ENCODE measurements at regions not wholly inside any gene's neighbourhood (a gene's known extent, or its start where the extent isn't known, plus 50 kb on each side); places are given as distances from the start of the nearest gene placed in this dataset.
"Not testable (repeated sequence)": the region's sequence is repeated elsewhere in the genome, so short reads cannot be mapped to it uniquely, and the experiment has no call there.

DNA sequence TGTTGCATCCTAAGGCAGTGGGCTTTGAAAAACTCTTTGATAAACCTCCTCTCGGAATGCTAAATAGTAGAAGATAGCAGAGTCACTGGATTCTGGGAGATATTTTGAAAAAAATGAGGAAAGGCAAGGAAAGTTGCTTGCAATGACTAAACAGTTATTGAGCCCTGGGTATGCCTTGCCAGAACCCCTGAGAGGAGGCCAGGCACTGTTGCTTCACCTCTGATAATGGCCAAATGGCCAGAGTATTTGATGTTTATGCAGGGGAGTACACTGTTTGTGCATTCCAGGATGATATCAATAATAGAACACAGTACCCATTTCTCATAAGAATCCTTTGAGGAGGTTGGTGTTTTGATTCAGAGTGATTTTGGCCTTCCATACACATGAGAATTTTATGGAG is 935.1 kb upstream of the WWC1 start:
- DNase-seq: no peak

- DNase-seq: no peak
These were observed 932.5 kb upstream of the WWC1 start for GRCh38 chr5:167358868-167359492.

DNA sequence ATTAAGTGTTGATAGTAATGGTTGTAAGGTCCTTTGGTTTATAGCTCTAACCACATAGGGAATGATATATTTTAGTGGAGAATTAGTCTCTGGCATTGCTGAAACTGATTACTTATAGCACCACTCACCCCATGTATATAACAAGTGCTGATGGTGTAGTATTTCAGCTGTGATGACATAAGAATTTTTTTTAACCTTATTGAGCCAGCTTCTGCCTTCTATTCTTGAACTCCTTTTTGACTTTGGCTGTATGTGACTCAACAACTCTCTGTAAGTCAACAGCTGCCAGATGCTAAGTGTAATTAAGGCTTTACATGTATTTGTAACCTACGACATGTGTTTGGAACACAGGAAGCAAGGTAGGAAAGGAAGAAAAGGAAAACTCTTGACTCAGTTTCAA is 929.6 kb upstream of the WWC1 start:
- no peak for DNase-seq

- DNase-seq: no peak
These were observed 928.4 kb upstream of the WWC1 start for GRCh38 chr5:167363065-167363464.

DNA sequence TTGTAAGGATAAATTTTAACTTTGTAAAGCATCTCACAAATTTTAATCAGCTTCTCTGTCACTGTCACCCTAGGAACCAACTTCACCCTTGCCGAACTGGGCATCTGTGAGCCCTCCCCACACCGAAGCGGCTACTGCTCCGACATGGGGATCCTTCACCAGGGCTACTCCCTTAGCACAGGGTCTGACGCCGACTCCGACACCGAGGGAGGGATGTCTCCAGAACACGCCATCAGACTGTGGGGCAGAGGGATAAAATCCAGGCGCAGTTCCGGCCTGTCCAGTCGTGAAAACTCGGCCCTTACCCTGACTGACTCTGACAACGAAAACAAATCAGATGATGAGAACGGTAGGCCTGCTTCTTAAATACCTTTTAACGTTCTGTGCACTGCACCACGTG is 916.3 kb upstream of the WWC1 start:
- no peak for DNase-seq

DNA sequence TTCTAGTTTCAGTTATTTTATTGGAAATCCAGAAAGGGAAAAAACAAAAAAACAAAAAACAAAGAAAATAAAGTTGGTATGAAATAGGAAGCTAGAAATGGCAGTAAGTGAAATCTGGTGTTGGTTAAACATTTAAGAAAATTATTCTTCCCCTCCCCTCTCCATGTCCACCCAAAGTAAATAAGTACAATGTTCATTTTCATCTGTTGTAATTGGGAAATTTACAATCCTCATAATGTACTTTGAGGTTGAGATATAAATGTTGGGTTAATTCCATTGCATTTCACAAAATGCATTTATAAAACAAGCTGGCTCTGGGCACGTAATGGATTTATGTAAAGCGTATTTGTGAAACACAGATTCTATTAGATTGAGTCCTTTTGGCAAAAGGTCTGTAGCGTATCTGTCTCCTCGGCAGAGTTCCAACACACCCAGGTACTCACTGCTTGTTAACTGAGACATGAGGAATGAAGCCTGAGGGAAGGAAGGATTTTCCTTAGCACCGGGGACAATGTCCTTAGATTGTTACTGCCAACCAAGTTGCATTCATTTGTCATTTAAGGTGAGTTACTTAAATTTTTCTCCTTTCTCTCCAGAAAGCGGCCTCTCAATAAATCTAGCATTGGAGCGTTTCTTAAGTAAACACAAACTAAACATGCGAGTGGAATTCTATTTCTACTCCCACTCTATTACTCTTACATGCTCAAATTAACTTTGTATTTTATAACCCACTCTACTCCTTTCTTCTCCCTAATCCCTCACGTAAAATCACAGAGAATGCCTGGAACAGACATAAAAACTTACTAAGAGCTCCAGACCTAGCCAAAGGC is 912.3 kb upstream of the WWC1 start:
- DNase-seq: no peak

- DNase-seq: no peak
These were observed 910.0 kb upstream of the WWC1 start for GRCh38 chr5:167381457-167381856.

GRCh38 chr5:167389537-167389936 is 901.9 kb upstream of the WWC1 start:
- DNase-seq: no peak

GRCh38 chr5:167391286-167391685 is 900.2 kb upstream of the WWC1 start:
- not testable (repeated sequence) for DNase-seq

DNA sequence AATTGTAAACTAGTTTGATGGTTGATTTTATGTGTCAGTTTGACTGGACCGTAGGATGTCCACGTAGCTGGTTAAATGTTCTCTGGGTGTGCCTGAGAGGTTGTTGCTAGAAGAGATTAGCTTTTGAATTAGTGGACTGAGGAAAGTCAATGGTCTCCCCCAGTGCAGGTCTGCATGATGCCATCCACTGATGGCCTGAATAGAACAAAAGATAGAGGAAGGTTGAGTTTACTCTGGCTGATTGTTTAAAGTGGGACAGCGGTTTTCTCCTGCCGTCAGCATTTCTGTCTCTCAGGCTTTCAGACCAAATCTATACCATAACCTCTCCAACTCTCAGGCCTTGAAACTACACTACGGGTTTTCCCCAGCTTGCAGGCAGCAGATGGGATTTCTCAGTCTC is 899.2 kb upstream of the WWC1 start:
- DNase-seq: no peak

GRCh38 chr5:167393358-167393757 is 898.1 kb upstream of the WWC1 start:
- DNase-seq: no peak

DNA sequence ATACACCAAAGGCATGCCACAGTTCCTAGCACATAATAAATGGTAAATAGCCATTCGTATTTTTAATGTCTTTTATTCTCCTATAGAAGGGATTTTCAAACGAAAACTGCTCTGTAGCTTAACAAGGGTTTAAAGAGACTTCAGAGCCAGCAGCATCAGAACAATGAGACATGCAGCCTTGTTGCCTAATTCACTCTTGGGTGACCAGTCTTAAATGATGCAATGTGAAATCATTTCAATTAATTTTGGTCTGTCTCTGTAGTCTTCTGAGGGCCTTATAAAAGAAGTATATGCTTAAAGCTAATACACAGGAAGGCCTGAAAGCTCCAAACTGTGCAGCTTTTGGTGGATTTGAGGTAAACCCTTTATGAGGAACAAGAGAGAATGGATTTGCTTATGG is 888.8 kb upstream of the WWC1 start:
- no peak for DNase-seq

- no peak for DNase-seq
These were observed 884.9 kb upstream of the WWC1 start for GRCh38 chr5:167406513-167406912.

GRCh38 chr5:167412556-167412955 is 878.9 kb upstream of the WWC1 start:
- DNase-seq: no peak

DNA sequence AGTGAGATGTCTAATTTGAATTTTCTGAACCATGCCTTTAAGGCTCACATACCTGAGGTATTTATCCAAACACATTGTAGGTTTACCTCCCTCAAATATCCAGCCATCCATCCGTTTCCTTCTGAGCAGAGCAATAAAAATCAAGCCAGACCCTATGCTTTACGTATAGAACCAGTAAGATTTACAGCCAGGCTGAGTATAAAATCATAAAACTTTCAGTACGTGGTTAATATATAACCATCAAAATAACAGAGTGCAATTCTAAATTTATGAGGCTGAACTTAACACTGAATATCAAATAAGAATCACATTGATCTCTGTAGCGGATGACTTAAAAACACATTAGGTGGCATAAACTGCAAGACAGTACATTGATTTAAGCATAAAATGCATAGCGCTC is 877.9 kb upstream of the WWC1 start:
- no peak for DNase-seq

GRCh38 chr5:167414611-167415010 is 876.8 kb upstream of the WWC1 start:
- DNase-seq: no peak

- no peak for DNase-seq
These were observed 875.4 kb upstream of the WWC1 start for GRCh38 chr5:167415779-167416746.

GRCh38 chr5:167417662-167418061 is 873.8 kb upstream of the WWC1 start:
- DNase-seq: no peak

GRCh38 chr5:167425161-167425560 is 866.3 kb upstream of the WWC1 start:
- DNase-seq: no peak

DNA sequence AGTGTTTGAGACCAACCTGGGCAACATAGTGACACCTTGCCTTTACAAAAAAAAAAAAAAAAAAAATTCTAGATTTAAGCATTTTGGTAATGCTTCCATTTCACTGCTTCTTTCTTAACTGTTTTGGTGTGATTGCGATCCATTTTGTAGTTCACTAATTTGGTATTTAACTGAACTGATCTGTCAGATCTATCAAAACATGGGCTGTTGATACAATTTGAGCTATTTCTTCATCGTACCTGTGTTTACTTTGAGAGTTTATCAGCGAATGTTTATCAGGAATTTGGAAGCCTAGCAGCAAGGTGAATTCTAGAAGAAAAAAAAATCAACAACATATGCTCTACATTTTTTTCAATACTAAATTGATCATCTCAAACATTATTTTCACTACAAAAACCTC is 864.9 kb upstream of the WWC1 start:
- DNase-seq: no peak

- not testable (repeated sequence) for DNase-seq
These were observed 863.8 kb upstream of the WWC1 start for GRCh38 chr5:167427641-167428040.

DNA sequence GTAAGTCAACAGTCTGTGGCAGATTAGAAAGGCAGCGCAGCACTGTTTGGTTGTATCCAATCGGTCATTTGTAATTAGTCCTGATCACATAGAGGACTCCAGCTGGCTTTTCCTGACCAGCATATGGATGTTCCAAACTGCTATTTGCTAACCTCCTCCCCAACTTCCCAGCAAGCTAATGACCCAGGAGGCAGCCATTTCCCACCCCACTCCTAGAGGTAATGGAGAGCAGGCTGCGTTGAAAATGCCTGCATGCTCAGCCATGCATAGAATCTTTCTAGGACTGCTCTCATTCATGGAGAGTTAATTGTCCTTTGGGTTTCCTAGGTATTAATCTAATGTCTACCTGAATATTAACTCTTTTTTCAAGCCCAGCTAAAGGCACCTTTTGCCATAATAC is 850.6 kb upstream of the WWC1 start:
- DNase-seq: no peak

DNA sequence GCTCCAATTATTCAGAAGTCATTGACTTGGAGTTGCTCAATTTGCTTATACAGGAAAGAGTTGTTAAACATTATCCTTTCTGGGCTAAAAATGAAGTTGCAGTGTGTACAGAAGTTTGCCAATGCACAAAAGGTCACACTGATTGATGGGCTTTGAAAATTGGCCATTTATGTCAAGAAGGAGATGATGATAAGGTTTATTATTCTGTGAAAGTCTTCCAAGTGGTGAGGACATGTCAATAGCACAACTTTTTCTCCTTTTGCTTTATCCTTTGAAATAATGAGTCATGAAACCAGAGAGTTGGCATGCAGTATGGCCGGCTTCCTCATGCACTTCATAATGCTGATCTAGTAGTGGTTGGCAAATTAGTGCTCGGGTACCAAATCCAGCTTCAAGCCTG is 848.5 kb upstream of the WWC1 start:
- no peak for DNase-seq

Measured in activated CD4-positive, alpha-beta T cell treated with anti-CD3 and anti-CD28 coated beads for 1 hour (primary cell).